Left forelimb (tissue), 1 donor: ENCODE measurements at regions not wholly inside any gene's neighbourhood (a gene's known extent, or its start where the extent isn't known, plus 50 kb on each side); places are given as distances from the start of the nearest gene placed in this dataset.
"Not testable (repeated sequence)": the region's sequence is repeated elsewhere in the genome, so short reads cannot be mapped to it uniquely, and the experiment has no call there.

Experiments used
- DNase-seq: peaks from one replicate; pipeline ENCODE4 v3.0.0-alpha.2; 2018; ENCODE audit warnings: low spot score

DNA sequence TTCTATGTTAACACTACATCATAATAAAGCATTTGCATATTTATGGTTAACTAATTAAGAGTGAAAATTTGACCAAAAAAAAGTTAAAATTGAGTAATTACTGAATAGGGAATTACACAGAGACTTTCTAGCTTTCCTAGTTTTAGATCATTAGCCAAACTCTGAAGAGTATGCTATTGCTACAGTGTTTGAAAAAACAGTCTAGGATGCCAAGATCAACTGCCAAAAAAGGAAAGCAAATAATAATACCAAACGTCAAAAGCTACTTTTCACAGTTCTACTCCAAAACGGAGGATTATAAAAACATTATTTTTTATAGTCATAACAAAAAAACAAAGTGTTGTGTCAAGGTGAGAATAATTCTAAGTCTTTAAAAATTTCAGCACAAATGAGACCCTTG lies 359.8 kb upstream of the CTSO start:
- DNase-seq = no peak

DNA sequence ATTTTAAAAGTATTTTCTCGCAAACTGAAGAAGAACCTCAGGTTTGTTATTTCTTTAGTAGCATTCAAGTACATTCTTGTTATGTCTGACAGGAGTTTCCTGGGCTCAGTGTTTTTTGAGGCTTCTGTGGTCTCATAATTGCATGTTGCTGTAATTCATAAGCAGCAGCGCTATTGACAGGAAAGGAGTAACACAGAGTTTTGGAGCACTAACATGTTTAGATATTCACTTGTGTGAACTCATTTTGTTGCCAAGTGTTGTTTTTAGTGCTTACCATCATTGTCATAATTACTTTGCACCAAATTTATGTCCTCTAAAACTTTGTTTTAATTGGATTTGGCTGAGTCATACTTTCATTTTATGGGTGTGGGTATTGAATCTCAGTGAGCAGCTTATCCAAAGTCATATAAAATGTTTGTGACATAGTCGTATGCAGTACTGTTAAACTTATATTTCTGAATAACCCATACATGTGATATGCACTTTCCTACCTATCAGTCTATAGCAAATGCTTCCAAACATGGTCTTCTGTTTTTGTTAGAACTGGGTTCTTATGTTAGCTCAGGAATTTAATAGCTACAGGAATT lies 358.7 kb upstream of the CTSO start:
- DNase-seq = no peak

GRCh38 chr4:156309031-156309430 lies 355.4 kb upstream of the CTSO start:
- DNase-seq = no peak

DNA sequence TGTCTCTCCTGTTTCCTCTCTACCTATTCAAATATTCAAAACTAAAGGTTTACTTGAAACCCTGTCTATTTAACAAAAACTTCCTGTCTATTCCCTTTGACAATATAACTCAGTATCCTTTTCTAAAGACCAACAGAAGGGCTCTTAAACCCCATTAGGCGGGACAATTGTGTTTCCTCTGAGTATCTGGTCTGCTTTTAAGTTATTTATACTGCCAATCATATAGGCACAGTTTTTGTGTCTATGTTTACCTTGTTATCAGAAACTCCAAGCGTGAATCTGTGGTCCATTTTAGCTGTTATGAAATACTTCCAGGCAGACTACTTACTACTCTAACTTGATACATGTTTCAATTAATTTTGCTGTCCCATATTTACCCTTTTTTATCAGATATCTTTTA lies 350.0 kb upstream of the CTSO start:
- no peak for DNase-seq

- peak; percentile 65 for DNase-seq
Observed at GRCh38 chr4:156298230-156298629, 344.6 kb upstream of the CTSO start.

DNA sequence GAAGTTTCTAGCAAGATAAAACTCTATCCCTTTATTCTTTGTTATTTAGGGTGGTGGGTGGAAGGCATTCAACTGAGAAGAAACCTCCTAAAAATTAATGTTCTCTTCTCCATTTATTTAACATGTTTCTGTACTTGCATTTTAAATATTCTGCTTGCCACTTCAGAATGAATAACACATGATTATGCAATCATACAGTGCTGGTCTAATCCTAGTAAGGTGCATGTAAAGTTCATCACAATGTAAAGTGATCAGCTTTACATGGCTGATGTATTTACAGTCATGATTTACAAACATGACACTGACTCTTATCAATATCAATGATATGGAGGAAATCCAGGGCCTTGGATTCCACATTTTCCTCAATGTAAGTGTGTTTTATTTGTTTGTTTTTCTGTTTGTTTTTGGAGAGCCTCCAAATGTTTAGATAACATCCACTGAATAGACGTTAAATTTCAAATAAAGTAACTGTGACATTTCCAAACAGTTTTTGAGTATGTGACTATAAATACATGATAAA lies 342.1 kb upstream of the CTSO start:
- no peak for DNase-seq

GRCh38 chr4:156294577-156294976 lies 340.9 kb upstream of the CTSO start:
- DNase-seq = no peak

DNA sequence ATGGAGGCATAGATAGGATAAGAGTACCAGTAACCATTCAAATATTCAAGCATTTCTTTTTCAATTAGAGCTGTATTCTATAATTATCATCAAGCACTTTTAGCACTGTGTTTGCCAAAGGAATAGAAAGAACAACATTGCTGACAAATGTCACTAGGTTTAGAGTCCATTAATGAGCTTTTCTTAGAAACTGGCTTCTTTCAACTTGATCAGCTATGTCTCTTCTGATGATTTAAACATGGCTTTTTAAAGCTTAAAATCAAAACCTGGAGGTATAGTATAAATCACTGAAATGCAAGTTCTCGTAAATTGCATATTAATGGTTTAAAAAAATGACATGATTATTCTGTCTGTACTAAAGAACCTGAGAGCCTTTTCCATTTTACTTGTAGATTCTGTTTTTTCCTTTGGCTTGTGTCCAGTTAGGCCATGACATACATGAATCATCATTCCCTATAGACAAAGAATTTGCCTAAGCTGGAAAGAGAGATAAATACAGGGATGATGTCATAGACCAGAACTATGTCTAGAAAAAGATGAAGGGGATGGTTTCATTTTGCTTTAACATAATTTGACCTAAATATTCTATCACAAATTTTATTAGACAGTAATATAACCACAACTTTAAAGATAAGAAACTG lies 340.1 kb upstream of the CTSO start:
- DNase-seq = no peak

DNA sequence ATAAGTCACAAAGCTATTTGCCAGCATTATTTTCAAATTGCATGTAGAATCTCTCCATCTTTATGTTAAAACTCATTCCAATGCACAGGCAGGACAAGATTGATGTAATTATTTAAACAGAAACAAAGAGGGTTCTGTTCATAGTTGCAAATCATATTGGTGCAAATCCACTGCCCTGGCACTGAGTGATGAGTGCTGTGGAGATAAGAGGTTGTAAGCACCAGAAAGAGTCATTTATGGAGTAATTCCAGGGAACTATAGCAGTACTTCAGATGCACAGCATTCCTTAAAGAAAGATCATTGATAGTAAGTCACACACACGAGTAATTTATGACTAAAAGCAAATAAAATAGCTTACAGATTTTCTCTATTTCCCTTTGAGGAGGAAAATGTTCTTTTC lies 337.7 kb upstream of the CTSO start:
- DNase-seq = no peak

DNA sequence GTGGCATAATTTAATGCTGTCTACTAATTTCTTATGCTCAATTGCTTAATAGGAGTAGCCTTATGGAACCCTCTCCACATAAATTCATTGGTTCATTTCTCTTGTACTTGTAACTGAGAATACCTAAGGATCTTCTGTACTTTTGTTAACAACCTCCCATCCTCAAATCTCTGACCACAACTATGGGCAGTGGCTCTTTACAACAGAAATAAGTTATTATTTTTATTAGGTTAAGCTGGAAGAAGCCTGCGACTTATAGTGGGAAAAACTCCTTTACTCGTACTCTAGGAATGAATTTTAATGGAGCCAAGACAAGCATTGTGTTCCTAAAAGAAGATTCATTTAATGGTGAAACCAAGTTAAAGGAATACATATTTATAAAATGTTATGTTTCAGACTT lies 337.1 kb upstream of the CTSO start:
- DNase-seq = no peak

GRCh38 chr4:156290026-156290425 lies 336.4 kb upstream of the CTSO start:
- DNase-seq = not testable (repeated sequence)

GRCh38 chr4:156280686-156281085 lies 327.0 kb upstream of the CTSO start:
- no peak for DNase-seq

- DNase-seq = no peak
Observed at GRCh38 chr4:156265407-156265806, 311.7 kb upstream of the CTSO start.

- no peak for DNase-seq
Observed at GRCh38 chr4:156261230-156261629, 307.6 kb upstream of the CTSO start.

GRCh38 chr4:156255230-156256007 lies 301.8 kb upstream of the CTSO start:
- DNase-seq = no peak

DNA sequence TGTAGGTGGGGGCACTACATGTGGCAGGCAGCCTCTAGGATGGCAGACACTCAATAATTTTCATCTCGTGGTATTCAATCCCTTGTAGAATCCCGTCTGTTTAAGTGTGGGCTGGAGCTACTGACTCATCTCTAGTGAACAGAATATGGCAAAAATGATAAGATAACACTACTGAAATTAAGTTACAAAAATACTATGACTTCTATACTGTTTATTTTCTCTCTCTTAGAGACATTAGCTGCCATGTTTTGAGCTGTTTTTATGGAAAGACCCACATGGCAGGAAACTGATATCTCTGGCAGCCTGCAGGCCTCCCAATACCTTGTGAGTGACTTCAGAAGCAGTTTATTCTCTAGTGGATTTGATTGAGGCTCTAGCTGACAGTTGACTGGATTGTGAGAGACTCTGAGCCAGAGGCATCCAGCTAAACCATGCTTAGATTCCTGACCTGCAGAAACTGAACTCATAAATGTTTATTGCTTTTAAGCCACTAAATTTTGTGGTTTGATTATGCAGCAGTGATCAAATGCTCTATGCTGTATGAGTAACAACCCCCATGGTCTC lies 298.8 kb upstream of the CTSO start:
- no peak for DNase-seq

- no peak for DNase-seq
Observed at GRCh38 chr4:156251373-156252065, 297.9 kb upstream of the CTSO start.

GRCh38 chr4:156248917-156249316 lies 295.3 kb upstream of the CTSO start:
- no peak for DNase-seq

GRCh38 chr4:156247470-156247869 lies 293.8 kb upstream of the CTSO start:
- DNase-seq = no peak

GRCh38 chr4:156243015-156243414 lies 289.3 kb upstream of the CTSO start:
- DNase-seq = no peak

- DNase-seq = no peak
Observed at GRCh38 chr4:156242390-156242789, 288.7 kb upstream of the CTSO start.

GRCh38 chr4:156241896-156242295 lies 288.2 kb upstream of the CTSO start:
- DNase-seq = no peak
